Central memory CD4-positive, alpha-beta T cell (primary cell): ENCODE measurements at regions not wholly inside any gene's neighbourhood (a gene's known extent, or its start where the extent isn't known, plus 50 kb on each side); places are given as distances from the start of the nearest gene placed in this dataset.

Experiments used
- DNase-seq: peaks from one replicate; pipeline ENCODE4 v3.0.0; 2022

DNA sequence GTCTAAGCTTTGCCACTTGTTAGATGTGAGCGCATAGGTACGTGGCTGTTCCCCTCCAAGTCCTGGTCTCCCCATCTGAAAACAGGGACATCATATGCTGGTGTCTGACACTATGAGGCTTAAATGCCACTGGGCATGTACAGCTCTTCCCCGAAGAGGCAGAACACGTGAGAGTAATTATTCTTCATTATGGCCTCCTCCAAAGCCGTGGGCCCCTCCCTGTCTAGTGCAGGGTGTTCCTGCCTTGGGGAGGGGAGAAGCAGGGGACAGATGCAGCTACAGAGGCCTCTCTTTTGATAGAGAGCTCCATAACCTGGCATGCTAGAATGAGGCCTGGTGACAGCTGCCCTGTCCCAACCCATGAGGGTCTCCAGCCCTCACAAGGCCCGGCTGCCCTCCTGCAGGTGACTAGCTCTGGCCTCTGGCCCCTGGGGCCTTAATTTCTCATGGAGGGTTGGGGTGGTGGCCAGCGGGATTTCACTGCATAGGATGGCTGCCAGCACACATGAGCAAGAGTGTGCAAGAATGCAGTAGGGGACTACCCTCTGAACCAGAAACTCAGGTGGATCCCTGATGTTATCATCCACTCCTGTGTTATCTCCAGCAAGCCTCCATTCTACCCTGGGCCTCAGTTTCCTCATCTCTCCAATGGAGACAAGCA lies 334.6 kb downstream of the MN1 start:
- no peak for DNase-seq

DNA sequence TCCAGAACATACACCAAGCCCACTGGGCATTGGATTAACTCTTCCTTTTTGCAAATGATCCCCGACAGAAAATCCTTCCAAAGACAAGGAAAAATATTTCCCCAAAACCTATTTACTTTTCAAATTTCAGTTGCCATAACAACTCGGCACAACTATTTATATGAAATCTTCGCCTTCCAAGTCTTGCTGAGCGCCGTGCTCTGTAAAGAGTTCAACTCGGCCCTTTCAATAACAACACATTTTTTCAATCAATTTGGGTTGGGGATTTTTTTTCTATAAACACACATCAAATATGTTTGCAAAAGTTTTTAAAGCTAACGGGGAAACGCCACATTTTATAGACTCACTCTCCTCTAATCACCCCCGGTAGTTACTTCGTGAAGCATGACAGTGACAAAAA lies 333.8 kb downstream of the MN1 start:
- no peak for DNase-seq

DNA sequence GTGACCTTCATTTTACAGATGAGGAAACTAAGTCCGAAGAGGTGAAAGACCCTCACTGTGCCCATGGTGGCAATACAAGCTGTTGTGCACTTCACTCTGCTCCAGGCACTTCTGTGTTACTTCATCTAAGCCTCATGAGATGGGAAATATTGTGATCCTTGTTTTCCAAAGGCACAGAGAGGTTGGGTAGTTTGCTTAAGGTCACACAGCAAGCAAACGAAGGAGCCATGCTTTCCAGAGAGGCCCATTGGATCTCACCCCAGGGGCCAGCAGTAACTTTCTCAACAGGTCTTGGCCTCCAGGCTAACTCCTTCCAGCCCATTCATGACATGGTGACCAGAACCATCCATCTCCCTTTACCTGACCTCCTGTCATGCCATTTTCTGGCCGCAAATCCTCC lies 332.8 kb downstream of the MN1 start:
- no peak for DNase-seq

DNA sequence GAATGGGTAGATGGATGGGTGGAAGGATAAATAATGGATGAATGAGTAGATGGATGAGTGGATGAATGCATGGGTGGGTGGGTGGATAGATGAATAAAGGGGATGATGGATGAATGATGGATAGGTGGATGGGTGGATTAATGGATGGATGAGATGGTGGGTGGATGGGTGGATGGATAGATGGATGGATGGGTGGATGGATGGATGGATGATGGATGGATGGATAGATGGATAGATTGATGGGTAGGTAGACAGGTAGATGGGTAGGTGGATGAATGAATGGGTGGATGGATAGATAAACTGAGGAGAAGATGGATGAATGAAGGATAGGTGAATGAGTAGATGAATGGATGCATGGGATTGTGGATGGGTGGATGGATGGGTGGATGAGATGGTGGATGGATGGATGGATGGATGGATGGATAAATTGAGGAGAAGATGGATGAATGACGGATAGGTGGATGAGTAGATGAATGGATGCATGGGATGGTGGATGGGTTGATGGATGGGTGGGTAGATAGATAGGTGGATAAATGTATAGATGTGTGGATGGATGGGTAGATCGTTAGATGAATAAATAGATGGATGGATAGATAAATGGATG lies 331.3 kb downstream of the MN1 start:
- DNase-seq, result no peak

DNA sequence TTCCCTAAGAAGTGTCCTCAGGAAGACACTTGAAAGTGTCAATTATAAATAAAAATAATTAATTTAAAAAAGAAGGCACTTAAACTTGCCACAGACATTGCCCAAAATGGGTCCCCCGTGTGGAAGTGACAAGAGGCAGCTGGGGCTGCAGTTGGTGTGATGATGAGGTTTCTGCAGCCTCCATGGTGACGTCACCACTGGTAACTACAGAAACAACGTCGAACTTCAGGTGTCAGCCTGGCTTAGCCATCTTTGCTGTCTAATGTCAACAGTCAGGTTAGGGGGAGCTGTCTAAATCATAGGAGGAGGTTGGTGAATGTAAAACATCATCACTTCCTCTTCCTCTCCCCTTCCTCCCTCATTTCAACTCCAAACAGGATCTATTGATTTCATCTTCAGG lies 328.6 kb downstream of the MN1 start:
- DNase-seq, result no peak

DNA sequence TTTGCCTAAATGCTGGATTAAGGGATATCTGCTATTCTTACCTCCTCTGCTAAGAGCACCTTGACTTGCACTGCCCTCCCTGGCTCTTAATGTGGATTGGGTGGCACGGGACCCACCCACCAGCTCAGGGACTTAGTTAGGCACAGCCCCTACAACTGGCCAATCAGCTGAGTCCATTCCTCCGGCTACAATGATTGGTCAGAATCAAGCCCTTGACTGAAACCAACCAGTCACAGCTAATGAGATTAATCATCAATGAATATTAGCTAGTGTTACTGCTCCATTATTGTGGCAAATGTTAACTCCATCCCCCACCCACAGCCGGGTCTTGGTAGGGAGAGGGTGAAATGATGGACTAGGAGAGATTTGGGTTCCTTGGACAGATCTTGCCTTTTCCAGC lies 328.0 kb downstream of the MN1 start:
- no peak for DNase-seq

DNA sequence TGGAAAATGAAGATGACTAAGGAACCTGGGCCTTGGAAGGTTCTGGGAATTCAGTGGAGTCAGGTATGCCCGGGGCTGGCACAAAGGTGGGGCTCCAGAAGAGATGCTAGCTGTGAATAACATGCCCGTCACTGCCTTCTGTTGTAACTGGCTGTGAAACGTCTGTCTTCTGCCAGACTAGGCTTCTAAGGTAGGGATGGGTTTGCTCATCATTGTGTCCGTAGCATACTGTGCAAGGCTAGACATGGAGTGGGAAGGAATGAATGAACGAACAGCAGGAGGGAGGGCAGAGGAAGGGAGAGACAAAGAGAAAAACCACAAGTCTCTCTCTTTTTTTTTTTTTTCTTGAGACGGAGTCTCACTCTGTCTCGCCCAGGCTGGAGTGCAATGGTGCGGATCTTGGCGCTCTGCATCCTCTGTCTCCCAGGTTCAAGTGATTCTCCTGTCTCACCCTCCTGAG lies 327.4 kb downstream of the MN1 start:
- no peak for DNase-seq

DNA sequence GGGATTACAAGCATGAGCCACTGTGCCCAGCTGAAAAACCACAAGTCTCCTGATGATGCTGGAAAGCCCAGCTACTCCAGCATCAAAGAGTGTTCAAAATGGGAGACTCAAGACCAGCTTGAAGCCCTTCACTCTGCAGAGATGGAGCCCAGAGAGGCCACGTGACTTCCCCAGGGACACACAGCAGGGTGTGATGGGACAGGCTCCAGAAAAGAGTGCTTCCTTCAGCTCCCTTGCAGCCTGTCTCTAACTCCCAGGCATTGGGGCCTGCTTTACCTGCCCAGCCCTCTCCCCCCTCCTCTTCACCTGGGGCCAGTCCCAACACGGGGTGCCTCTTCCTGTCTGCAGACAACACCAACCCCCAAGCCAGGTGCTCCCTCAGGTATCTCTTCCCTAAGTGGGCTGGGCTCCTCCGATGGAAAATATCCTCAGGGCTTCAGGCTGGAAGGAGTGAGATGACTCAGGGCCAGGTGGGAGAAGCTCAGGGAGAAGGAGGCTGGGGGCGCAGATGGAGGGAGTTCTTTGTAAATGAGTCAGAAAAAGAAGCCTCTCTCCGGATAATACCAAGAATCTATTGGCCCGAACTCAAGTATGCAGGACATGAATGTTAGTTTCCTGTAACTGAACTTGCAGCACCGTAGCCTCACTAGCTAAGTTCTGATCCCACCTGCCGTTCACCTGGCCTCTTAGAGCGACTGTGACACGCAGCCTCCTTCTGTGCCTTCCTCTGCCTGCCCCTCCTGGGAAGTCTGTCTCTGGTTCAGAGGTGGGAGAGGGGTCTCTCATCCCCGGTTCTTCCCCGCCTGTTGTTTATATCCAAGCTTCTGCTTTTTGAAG lies 326.6 kb downstream of the MN1 start:
- DNase-seq, result no peak

DNA sequence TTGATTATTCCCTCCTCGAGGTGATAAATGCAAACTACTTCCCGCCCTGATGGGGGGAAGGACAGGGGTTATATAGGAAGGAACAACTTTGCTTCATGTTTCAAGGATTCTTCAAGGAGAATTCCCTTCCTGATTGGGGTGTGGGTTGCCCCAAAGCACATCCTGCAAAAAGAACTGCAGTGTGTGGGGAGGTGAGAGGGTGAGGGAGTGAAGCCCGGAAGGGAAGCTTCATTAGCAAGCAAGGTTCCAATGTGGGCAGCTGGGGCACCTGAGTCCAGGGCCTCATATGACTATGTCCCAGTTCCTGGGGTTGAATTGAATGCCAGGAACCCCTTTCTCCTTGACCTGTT lies 326.0 kb downstream of the MN1 start:
- no peak for DNase-seq

DNA sequence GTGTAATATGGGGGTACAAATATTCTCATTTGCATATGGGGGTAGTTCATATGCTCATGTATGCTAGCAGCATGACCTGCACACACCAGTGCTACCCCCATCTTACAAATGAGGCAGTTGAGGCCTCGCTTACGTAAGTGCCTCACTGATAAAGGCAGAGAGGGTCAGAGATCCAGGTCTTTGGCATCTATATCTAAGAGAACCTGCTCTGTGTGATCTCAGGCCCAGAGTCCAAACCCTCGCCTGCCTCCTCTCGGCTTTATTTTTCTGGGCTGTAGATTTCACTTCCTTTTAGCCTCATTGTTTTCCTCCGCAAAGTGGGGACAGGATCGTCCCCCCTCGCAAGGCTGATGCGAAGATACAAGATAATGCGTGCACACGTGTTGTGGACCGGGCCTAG lies 325.2 kb downstream of the MN1 start:
- DNase-seq, result no peak

DNA sequence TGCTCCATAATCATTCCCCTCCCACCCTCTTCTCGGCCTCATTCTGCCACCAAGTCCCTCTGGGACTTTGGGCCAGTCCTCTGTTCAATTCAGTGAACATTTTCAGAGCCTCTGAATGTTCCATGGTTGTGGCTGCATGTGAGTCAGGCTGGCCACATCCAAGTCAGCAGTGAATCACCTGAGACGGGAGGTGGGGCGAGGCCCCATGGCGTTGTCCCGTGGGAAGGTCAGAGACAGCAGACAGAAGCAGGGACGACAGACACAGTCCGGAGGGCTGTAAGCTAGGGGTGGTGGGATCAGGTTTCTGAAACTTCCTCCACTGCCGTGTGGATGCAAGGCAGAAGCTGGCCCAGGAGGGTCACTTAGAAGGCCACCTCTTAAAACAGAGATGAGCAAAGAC lies 324.8 kb downstream of the MN1 start:
- no peak for DNase-seq

DNA sequence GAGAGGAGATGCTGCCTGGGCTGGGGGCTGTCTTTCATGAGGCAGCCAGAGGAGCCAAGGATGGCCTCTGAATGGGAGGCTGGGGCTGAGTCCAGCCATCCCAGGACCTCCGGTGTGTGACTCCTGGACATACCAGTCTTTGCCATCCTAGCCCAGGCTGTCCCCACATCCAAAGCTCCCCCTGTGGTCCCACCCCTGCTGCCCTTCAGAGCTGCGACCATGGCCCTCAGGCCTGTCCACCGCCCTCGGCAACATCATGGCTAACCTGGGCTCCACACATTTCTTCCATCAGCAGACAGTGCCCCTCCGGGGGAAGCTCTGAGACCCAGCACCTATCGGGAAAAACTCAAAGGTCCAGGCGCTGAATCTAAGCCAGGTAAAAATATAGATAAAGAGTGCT lies 324.4 kb downstream of the MN1 start:
- no peak for DNase-seq

DNA sequence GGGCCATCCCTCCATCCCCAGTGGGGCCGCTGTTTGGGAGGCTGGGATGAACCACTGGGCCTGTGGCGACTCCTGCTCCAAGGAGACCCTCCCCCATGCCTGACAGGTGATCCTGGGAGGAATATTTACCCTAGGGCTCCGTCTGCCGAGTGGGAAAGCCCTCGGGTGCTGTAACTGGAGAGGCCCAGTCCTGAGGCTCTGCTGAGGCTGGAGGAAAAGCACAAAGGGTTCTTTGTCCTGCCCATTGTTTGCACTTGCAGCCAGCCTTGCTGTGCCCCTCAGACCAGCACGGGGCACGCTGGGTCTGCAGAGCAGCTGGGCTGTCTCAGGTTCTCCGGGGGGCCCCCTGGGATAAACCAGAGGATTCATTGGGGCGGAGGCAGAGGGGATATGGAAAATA lies 321.1 kb downstream of the MN1 start:
- no peak for DNase-seq

DNA sequence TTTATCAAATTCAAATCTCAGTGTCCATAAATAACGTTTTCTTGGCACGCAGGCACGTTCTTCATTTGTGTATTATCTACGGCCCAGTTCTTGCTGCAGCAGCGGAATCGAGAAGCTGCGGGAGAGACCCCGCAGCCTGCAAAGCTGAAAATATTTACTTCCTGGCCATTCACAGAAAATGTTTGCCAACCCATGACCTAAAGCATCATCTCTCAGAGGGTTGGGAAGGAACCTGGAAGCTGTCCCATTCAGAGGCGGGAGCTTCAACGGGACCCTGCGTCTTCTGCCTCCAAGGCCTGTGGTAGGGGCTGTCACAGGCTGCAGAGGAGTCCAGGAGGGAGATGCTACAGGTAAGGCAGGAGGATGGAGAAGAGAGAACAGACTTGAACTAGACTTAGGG lies 319.2 kb downstream of the MN1 start:
- no peak for DNase-seq

DNA sequence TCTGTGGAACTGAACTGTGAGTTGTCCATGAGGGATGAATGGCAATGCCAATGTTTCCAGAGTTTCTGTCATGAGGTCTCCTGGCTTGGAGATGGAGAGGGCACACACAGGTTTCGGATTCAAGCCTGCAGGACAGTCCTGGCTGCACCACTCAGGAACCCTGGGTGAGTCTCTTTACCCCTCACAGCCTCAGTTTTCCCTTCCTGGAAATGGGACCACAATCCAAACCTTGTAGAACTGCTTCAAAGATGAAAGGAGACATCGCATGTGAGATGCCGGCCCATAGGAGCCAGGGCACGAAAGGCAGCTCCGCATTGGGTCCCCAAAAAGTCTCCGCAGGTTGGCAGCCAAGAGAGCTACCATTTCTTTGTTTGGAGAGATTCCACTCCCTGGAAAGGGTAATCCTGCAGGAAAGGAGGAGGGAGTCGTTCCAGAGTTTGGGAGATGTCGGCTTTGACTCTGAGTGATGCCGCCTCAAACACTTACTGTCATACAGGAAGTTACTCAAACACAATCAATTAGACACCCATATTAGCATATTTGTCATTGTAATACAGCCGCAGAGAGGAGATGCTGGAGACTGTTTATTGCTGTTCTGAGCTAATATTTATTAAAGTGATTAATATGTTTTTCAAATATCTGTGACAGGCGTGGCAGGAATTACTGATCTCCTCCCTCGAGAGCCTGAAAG lies 318.3 kb downstream of the MN1 start:
- no peak for DNase-seq

DNA sequence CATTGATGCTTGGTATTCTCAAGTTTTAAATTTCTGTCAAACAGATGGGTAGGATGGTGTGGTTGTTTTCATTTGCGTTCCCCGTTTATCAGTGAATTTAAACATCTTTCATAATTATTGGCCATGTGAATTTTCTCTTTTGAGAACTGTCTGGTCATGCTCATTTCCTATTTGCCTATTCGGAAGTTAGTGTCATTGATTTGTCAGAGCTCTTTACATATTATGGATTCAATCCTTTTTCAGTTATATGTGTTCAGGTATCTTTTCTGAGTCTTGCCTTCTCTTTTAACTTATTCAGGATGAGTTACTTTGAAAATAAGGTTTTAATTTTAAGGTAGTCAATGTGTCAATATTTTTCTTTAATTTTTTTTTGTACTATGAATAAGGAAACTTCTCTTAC lies 315.7 kb downstream of the MN1 start:
- no peak for DNase-seq

DNA sequence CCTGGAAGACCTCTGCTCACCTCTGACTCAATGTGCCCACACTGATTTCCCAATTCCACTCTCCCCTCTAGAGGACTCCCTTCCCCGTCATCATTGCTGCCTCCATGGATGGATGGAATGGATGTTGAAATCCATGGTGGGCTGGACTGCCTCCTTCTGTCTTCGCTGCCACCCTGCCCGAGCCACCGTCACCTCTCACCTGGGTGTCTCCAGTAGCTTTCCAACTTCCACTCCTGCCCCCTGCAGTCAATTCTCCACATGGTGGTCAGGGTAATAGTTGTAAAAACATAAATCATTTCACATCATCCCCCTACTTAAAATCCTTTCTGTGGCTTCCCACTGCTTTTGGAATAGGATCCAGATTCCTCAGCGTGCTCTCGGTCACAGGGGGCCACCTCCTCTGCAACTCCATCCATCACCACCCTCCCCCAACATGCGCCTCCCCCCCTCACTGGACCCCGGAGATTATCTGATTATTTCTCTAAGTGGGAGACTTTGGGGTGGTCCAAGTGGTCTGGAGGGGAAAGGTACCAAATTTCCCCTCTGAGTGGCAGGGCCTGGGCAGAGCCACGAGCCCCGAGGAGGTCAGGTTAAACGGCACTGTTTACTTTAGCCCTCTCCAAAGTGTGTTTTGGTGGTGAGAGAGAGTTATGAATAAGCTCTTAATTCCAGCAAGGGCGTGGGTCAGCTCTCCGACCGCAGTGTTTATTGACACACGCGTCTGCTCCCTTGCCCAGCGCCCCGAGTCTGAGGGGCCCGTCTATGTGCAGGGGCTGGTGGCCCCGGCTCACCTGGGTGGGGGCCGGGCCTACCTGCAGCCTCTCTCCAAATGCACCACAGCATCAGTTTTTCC lies 313.7 kb downstream of the MN1 start:
- no peak for DNase-seq

DNA sequence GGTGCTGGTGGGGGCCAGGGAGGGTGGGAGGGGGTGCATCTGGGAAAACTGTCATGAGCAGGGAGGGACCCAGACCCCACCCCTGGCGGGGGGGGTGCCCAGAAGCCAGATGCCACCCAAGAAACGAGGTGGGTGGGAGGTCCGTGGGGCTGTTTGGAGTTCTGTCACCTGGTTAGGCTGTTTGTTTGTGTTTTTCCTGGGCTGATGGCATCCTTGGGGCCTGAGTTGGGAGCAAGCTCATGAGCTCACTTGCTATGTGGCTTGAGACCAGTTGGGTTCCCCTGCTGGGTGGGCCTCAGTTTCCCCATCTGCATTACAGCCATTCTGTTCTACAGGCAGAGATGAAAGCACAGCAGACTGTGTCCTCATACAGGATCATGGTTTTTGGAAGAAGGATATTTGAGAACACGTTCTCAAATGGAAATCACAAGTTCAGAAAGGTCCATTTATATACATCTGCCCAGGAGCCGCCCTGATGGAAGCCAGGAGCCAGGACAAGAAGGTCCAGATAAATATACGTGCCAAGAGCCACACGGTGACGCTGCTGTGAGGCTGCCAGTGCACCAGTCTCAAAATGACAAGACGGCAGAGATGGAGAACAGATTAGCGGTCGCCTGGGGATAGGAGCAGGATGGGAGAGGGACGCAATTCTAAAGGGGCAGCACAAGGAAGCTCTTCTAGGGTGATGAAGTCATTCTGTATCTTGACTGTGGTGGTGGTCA lies 312.9 kb downstream of the MN1 start:
- no peak for DNase-seq

DNA sequence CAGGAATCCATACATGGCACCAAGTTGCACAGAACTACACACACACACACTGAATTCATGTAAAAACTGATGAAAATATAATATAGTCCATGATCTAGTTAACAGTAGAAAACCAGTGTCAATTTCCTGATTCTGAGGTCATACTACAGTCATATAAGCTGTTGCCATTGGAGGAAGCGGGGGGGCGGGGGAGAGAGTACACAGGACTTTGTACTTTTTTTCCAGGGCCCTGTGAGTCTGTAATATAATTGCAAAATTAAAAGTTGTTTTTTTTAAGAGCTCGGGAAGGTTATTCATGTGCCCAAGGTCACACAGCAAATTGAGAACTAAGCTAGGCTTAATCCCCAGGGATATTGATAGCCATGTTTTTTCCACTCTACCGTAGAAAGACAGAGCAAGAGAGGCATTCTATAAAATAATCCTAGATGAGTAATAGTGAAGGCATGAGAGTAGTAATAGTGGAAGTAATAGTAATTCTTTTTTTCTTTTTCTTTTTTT lies 312.3 kb downstream of the MN1 start:
- no peak for DNase-seq

DNA sequence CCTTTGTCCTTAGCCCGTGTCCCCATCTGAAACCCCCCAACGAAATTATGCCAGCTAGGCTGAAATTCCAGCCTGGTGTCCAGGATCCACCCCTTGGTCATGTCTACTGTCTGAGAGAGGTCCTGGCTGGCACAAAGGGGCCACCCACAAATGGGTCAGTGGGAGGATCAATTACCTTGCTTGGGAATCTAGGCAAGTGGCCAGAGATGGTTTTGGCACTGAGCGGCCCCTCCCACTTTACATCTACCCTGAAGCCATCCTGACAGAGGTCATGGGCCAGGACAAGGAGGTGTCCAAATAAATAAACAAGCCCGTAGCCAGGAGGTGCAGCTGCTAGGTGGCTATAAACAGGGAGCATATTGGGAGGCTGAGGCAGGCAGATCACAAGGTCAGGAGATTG lies 311.5 kb downstream of the MN1 start:
- no peak for DNase-seq

DNA sequence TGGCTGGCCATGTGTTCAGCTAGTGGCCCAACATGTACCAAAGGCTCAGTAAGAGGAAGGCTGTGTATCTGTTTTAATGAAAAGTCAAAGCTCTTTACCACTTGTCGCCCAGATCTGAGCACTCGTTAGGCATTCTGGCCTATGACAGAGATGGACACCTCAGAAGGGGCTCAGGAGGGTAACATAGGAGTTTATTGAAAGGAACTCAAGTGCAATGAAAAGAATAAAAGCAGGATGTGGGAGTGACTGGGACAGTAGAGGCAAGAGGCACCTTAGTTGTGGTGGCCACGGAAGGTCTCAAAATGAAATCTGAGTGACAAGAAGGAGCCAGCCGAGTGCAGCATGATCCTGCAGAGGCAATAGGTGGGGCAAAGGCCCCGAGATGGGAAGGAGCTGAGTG lies 309.7 kb downstream of the MN1 start:
- no peak for DNase-seq
